Keratinocyte (primary cell): ENCODE measurements at regions not wholly inside any gene's neighbourhood (a gene's known extent, or its start where the extent isn't known, plus 50 kb on each side); places are given as distances from the start of the nearest gene placed in this dataset.

Experiments
- DNase-seq: peaks from one replicate; pipeline ENCODE4 v3.0.0-alpha.2; 2011; ENCODE audit warnings: low read depth, missing footprints, low spot score
- FAIRE-seq: peaks from 2 replicates; lab custom pipeline; 2011; peaks lifted over from hg19 to GRCh38; lab: Jason Lieb, UNC
- H2AFZ ChIP-seq: 2 replicates; pipeline ENCODE4 v1.6.0; 2012; ENCODE audit warnings: low read length, control low read depth, inconsistent platforms; ENCODE audit not compliant: control insufficient read depth
- H3K27ac ChIP-seq: 2 replicates; pipeline ENCODE4 v1.5.1; 2011; ENCODE audit warnings: low read length; ENCODE audit not compliant: control insufficient read depth, insufficient read depth
- H3K27me3 ChIP-seq: 3 replicates; pipeline ENCODE4 v1.6.0; 2011; ENCODE audit warnings: low read length; ENCODE audit not compliant: control insufficient read depth, insufficient read depth; ENCODE audit errors: extremely low read depth
- H3K36me3 ChIP-seq, 2 experiments: 2 replicates in 1 of 2; 3 replicates in 1 of 2; pipeline ENCODE4 v1.5.1; 2011; ENCODE audit warnings: low read length in 2 of 2, mild to moderate bottlenecking in 1 of 2; ENCODE audit not compliant: control insufficient read depth in 2 of 2, insufficient read depth in 2 of 2; ENCODE audit errors: extremely low read depth in 1 of 2
- H3K4me1 ChIP-seq: 3 replicates; pipeline ENCODE4 v1.5.1; 2011; ENCODE audit warnings: low read length; ENCODE audit not compliant: control insufficient read depth, insufficient read depth; ENCODE audit errors: extremely low read depth
- H3K4me2 ChIP-seq: 3 replicates; pipeline ENCODE4 v1.6.0; 2011; ENCODE audit warnings: low read depth, low read length; ENCODE audit not compliant: control insufficient read depth, insufficient read depth; ENCODE audit errors: extremely low read depth
- H3K4me3 ChIP-seq, 3 experiments: fragments of 200-600 bp in 1 of 3; sonication (generic) in 1 of 3; 2 replicates in 2 of 3; 3 replicates in 1 of 3; pipeline ENCODE4 v1.5.1; 2011 to 2016; ENCODE audit warnings: low read length in 3 of 3, mild to moderate bottlenecking in 3 of 3, control low read depth in 2 of 3, inconsistent platforms in 1 of 3, low read depth in 1 of 3, mixed read lengths in 1 of 3, mixed run types in 1 of 3, moderate library complexity in 1 of 3; ENCODE audit not compliant: control insufficient read depth in 2 of 3, insufficient read depth in 2 of 3; ENCODE audit errors: extremely low read depth in 1 of 3
- H3K79me2 ChIP-seq: 2 replicates; pipeline ENCODE4 v1.6.0; 2012; ENCODE audit warnings: low read length; ENCODE audit not compliant: control insufficient read depth, insufficient read depth
- H3K9ac ChIP-seq: 3 replicates; pipeline ENCODE4 v1.6.0; 2011; ENCODE audit warnings: low read length; ENCODE audit not compliant: control insufficient read depth, insufficient read depth; ENCODE audit errors: extremely low read depth
- H3K9me1 ChIP-seq: 3 replicates; pipeline ENCODE4 v1.6.0; 2011; ENCODE audit warnings: low read length; ENCODE audit not compliant: control insufficient read depth, insufficient read depth; ENCODE audit errors: extremely low read depth
- H3K9me3 ChIP-seq: 2 replicates; pipeline ENCODE4 v1.5.1; 2012; ENCODE audit warnings: low read depth, low read length; ENCODE audit not compliant: control insufficient read depth
- H4K20me1 ChIP-seq: 3 replicates; pipeline ENCODE4 v1.6.0; 2011; ENCODE audit warnings: low read length; ENCODE audit not compliant: control insufficient read depth, insufficient read depth; ENCODE audit errors: extremely low read depth
- CTCF ChIP-seq, 3 experiments: IDR thresholded peaks in 1 of 3; conservative IDR thresholded peaks in 1 of 3; optimal IDR thresholded peaks in 1 of 3; 2 replicates in 2 of 3; 3 replicates in 1 of 3; pipeline versions ENCODE3 to v1.5.1; 2011; ENCODE audit warnings: low read length in 3 of 3, mild to moderate bottlenecking in 3 of 3, moderate library complexity in 2 of 3, control low read depth in 1 of 3, inconsistent platforms in 1 of 3; ENCODE audit not compliant: insufficient read depth in 2 of 3; ENCODE audit errors: extremely low read depth in 1 of 3
- EZH2 ChIP-seq: IDR thresholded peaks from one replicate; pipeline ENCODE4 v1.6.1; 2012; ENCODE audit warnings: inconsistent platforms, mild to moderate bottlenecking, low read length, moderate library complexity
- dilution Hi-C: fragments of 300-500 bp; cut with MboI; formaldehyde crosslinking; loops from one replicate; pipeline ENCODE4 v1.7.0; 2020; ENCODE audit warnings: low sequenced_read_pairs; ENCODE audit not compliant: extremely low pct_ligation_motif_present

- no peaks in the 10 kb centered on the region for H3K9me3 ChIP-seq
- H3K79me2 ChIP-seq = no peaks in the 10 kb centered on the region
- no peak overlapping the region for H3K4me2 ChIP-seq
- no peak for TF ChIP-seq EZH2
- TF ChIP-seq CTCF (optimal IDR thresholded peaks at IDR 0.05 in 1 of 3, IDR thresholded peaks at IDR 0.05 in 1 of 3, conservative IDR thresholded peaks at IDR 0.05 in 1 of 3; ENCODE audit: extremely low read depth in 1 of 3, insufficient read depth in 2 of 3, low read length in 3 of 3) = no peak
- no peaks in the 10 kb centered on the region for H3K27me3 ChIP-seq
- FAIRE-seq (no peak), DNase-seq (no peak)
- no peak overlapping the region for H2AFZ ChIP-seq
- no peak overlapping the region for H3K27ac ChIP-seq
- H3K9me1 ChIP-seq = no peaks in the 10 kb centered on the region
- dilution Hi-C loops = no loop called here
- H3K36me3 ChIP-seq = no peaks in the 10 kb centered on the region
- no peak overlapping the region for H3K4me3 ChIP-seq
- H4K20me1 ChIP-seq = no peaks in the 10 kb centered on the region
- H3K4me1 ChIP-seq = peaks cover 18% of the 10 kb centered on the region
- H3K9ac ChIP-seq = no peak overlapping the region
Measured at GRCh38 chr11:80724366-80724765, 1283.5 kb upstream of the TENM4 start.

- DNase-seq = peak; percentile 71
- Histone ChIP-seq H3K4me2 (no peak overlapping the region), H3K36me3 (no peaks in the 10 kb centered on the region), H3K4me3 (no peak overlapping the region), H3K9ac (no peak overlapping the region), H3K9me1 (no peaks in the 10 kb centered on the region), H4K20me1 (no peaks in the 10 kb centered on the region), H2AFZ (no peak overlapping the region), H3K27ac (peak overlapping the region; percentile 62), H3K79me2 (no peaks in the 10 kb centered on the region), H3K4me1 (peaks cover 18% of the 10 kb centered on the region), H3K27me3 (no peaks in the 10 kb centered on the region), H3K9me3 (no peaks in the 10 kb centered on the region)
- dilution Hi-C loops = no loop called here
- no peak for TF ChIP-seq EZH2
- TF ChIP-seq CTCF (optimal IDR thresholded peaks at IDR 0.05 in 1 of 3, IDR thresholded peaks at IDR 0.05 in 1 of 3, conservative IDR thresholded peaks at IDR 0.05 in 1 of 3; ENCODE audit: extremely low read depth in 1 of 3, insufficient read depth in 2 of 3, low read length in 3 of 3) = no peak
- FAIRE-seq = peak; percentile 69
Measured at GRCh38 chr11:80722629-80723028, 1281.8 kb upstream of the TENM4 start.
